ENCODE measurements at regions not wholly inside any gene's neighbourhood (a gene's known extent, or its start where the extent isn't known, plus 50 kb on each side); places are given as distances from the start of the nearest gene placed in this dataset.

GRCh38 chr14:45968037-45968436, 683.5 kb downstream of the RPL10L start:
- no peak for TF ChIP-seq CTCF (IDR thresholded peaks at IDR 0.05; ENCODE audit: insufficient read depth, low read length, poor library complexity, severe bottlenecking)
- TF ChIP-seq EZH2phosphoT487 (conservative IDR thresholded peaks at IDR 0.05; ENCODE audit: low read length), result no peak
